ENCODE measurements at regions not wholly inside any gene's neighbourhood (a gene's known extent, or its start where the extent isn't known, plus 50 kb on each side); places are given as distances from the start of the nearest gene placed in this dataset.

GRCh38 chr18:22026889-22027288, 142.5 kb upstream of the GATA6 start:
- TF ChIP-seq CTCF (IDR thresholded peaks at IDR 0.05) (no peak), EZH2 (IDR thresholded peaks at IDR 0.05) (no peak), EZH2phosphoT487 (IDR thresholded peaks at IDR 0.05) (no peak)

Data from neural progenitor cell (in vitro differentiated cells).